ENCODE measurements at regions not wholly inside any gene's neighbourhood (a gene's known extent, or its start where the extent isn't known, plus 50 kb on each side); places are given as distances from the start of the nearest gene placed in this dataset.

DNA sequence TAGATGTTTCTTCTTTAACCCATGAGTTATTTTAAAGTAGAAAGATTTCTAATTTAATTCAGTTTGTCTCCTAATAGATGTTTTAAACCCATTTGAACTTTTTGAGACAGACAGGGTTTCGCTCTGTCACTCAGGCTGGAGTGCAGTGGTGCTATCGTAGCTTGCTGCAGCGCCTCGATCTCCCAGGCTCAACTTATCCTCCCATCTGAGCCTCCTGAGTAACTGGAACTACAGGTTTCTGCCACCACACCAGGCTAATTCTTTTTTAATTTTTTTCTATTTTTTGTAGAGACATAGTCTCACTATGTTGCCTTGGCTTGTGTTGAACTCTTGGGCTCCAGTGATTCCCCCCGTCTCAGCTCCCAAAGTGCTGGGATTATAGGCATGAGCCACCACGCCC is 53.0 kb upstream of the RAB18 start:
- DNase-seq (ENCODE audit: low spot score): no peak

DNA sequence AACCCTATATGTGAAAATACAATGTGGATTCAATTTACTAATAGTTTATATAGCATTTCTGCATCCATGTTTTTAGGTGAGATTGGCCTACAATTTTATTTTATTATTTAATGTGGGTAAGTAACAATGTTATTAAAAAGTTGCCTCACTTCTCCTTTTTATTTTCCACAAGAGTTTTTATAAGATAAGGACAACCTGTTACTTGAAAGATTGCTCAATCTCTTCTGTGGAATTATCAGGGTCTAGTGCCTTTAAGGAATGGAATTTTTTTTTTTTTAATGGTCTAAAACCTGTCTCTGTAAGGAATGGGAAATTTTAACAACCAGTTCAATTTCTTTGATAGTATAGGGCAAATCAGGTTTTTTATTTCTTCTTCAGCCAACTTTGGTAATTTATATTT is 53.9 kb upstream of the RAB18 start:
- no peak for DNase-seq (ENCODE audit: low spot score)

DNA sequence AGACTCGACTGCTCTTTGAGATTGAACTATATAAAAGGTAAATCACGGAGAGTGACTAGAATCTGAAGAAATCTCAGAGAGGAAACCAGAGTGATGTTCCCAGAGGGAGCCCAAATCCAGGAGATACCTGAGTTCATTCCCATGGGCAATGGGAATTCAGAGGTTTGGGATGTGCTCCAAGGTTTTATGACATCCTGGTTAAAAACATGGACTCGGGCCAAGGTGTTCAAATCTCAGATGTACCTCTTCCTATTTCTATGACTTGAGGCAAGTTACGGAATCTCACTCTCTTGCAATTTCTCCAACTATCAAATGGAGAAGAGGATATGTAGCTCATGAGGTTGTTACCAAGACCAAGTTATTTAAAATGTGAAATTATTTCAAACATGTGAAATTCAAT is 54.5 kb upstream of the RAB18 start:
- DNase-seq (ENCODE audit: low spot score): no peak

DNA sequence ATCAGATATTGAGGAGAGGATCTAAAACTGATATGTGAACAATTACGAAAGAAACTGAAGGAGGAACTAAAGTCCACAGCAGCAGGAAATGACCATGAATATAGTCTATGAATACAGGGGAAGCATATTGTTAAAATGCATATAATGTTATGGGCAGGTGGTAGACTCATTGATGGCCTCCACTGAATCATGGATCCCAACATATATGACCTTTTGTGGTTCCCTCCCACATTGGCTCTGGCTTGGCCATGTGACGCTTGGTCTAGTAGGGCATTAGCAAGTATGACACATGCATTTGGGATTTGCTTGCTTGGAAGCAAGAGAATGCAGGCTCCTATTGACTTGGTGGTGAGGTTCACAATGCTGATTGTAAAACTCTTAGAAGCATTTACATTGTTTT is 55.2 kb upstream of the RAB18 start:
- DNase-seq (ENCODE audit: low spot score): no peak

DNA sequence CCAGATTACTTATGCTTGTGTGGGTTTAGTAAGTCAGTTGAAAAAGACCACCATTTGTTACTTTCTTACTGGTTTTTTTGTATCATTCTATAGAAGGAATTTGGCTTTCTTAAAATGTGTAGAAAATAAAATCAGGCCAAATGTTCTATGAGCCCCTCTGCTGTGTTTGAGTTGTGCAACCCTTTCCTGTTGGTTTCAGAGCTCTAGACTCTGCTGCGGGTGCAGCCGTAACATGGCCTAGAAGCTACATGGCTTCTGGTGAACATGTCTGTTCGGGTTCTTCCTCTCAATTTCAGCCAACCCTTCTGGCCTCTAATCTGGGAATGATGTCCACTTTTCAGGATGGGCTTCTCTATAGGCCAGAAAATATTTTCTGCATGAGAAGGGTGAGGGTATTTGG is 56.6 kb upstream of the RAB18 start:
- DNase-seq (ENCODE audit: low spot score): no peak

DNA sequence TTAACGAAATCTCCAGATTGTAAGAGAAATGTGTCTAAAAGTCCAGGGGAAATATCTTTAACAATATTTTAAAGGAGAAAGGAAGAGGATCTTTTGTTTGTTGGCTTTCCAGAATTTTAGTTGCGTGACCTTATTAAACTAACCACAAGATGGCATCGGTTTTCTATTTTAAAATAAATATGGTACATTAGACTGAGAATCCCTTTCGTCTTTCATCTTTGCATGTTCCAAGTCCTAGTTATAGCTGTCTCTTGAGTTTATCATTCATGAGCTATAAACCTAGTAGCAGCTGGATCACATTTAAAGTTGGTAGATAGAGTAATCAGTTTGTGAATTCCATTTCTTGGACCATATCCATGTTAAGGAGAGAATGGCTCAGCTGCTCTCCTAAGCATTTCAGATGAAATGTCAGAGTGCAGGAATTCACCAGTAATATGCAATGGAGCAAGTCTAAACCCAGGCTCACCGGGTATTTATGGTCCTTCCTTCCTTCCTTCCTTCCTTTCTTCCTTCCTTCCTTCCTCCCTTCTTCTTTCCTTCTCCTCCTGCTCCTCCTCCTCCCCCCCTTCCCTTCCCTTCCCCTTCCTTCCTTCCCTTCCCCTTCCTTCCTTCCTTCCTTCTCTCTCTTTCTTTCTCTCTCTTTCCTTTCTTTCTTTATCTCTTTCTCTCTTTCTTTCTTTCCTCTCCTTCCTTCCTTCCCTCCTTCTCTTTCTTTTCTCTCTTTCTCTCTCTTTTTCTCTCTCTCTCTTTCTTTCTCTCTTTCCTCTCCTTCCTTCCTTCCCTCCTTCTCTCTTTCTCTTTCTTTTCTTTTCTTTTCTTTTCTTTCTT is 57.8 kb upstream of the RAB18 start:
- peak; percentile 29 for DNase-seq (ENCODE audit: low spot score)

- no peak for DNase-seq (ENCODE audit: low spot score)
These were observed 59.0 kb upstream of the RAB18 start for GRCh38 chr10:27445070-27445469.

DNA sequence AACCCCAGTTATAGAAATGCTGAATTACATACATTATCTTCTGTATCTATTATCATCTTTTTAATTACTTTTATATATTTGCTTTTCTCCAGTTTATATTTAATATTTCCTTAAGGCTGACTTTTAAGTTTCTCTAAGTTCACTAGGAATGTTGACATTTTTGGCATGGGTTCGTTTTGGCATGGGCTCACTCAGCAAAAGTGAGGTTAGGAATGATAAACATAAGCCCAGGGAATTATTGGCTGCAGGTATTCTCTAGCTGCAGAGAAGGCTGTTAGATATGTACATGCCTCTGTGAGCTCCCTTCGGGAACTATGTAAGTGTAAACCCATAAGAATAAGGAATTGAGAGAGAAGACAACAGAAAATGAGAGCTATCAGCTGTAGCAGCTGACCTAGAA is 63.6 kb upstream of the RAB18 start:
- no peak for DNase-seq (ENCODE audit: low spot score)

DNA sequence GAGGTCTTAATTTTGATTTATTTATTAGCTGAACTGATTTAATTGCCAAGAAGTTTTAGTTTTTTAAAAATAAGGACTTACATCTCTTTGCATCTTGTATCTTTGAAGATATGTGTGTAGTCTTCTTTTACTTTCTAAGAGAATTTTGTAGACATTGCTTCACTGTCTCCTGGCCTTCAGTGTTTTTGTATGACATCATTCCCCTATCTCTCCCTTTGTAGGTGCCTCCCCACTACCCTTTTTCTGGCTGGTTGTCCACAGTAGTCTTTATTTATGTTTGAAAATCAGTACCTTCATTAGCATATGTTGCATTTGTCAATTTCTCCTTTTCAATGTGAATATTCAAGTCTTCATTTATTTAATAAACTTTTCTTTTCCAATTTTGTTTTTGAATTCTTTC is 64.1 kb upstream of the RAB18 start:
- no peak for DNase-seq (ENCODE audit: low spot score)

- no peak for DNase-seq (ENCODE audit: low spot score)
These were observed 65.0 kb upstream of the RAB18 start for GRCh38 chr10:27439101-27439500.

GRCh38 chr10:27437775-27438174 is 66.3 kb upstream of the RAB18 start:
- DNase-seq (ENCODE audit: low spot score): no peak

DNA sequence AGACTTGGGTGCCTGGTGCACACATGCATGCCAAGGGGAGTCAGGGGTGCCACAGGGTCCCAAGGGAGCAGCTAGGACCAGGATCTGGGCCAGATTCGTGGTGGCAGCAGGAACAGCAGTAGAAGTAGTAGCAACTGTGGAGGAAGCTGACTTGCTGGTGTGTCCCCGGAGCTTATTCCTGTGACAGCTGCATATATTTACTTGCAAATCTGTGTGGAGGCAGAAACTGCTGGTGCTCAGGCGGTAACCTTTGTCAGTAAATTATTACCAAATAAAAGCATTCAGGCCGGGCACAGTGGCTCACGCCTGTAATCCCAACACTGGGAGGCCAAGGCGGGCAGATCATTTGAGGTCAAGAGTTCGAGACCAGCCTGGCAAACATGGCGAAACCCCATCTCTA is 67.4 kb upstream of the RAB18 start:
- no peak for DNase-seq (ENCODE audit: low spot score)

GRCh38 chr10:27433976-27434375 is 70.1 kb upstream of the RAB18 start:
- no peak for DNase-seq (ENCODE audit: low spot score)

GRCh38 chr10:27426948-27427467 is 77.1 kb upstream of the RAB18 start:
- no peak for DNase-seq (ENCODE audit: low spot score)

GRCh38 chr10:27413831-27414348 is 90.2 kb upstream of the RAB18 start:
- DNase-seq (ENCODE audit: low spot score): no peak

- DNase-seq (ENCODE audit: low spot score): no peak
These were observed 90.7 kb upstream of the RAB18 start for GRCh38 chr10:27413387-27413786.

GRCh38 chr10:27410153-27410552 is 94.0 kb upstream of the RAB18 start:
- DNase-seq (ENCODE audit: low spot score): no peak

DNA sequence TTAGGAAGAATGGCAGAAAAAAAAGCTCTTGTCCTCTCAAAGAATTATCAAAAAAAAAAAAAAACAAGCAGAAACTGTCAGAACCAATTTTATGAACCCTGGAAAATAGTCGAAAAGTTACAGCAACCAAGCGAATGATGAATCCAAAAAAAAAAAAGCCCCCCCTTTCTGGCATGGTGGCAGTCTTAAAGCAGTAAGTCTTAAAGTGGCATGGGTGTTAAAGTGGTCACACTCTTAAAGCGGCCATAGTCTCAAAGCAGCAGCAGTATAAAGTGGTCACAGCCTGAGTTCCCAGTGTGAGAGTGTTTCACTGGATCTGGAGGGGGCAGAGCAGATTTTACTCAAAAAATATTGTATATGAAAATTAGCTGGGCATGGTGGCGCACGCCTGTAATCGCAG is 96.8 kb upstream of the RAB18 start:
- DNase-seq (ENCODE audit: low spot score): no peak

DNA sequence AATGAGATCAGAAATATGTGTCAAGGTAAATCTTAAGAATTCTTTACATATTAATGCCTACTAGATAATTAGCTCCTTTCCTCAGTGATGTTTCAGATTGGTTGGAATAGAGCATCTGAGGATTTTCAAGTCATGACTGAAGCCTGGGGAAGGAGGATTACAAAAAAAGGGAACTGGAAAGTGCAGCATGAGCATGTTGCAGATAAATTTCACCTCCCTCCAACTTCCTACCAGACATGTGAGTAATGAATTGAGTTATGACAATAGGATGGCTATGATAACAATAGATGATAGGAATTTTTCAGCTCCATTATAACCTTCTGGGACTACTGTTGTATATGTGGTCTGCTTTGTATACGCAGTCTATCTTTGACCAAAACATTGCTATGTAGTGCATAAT is 104.2 kb upstream of the RAB18 start:
- DNase-seq (ENCODE audit: low spot score): no peak

DNA sequence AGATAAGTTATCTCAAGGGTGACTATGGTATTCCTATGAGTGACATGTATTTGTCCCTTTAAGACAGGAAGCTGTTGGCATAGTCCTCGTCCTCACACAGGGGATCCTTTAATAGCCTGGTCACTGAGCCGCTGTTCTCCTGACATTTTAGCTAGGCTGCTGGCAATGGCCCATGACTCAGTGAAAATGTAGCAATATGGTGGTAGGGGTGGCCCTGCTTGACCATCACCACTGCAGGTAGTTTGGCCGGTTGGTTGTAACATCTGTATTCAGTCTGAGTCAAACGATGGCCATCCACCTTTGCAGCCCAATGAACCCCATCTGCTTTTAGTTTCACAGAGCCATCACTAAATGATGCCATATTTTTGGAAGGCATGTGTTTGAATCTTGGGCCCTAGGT is 110.1 kb upstream of the RAB18 start:
- no peak for DNase-seq (ENCODE audit: low spot score)

DNA sequence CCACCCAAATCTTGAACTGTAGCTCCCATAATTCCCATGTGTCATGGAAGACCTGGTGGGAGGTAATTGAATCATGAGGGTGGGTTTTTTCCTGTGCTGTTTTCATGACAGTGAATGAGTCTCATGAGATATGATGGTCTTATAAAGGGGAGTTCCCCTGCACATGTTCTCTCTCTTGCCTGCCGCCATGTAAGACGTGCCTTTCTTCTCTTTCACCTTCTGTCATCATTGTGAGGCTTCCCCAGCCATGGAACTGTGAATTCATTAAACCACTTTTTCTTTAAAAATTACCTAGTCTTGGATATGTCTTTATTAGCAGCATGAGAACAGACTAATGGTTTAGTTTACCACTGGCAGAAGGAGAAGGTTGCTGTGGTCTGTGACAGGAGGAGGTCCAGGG is 111.5 kb upstream of the RAB18 start:
- DNase-seq (ENCODE audit: low spot score): no peak

GRCh38 chr10:27391916-27392315 is 112.2 kb upstream of the RAB18 start:
- DNase-seq (ENCODE audit: low spot score): no peak

DNA sequence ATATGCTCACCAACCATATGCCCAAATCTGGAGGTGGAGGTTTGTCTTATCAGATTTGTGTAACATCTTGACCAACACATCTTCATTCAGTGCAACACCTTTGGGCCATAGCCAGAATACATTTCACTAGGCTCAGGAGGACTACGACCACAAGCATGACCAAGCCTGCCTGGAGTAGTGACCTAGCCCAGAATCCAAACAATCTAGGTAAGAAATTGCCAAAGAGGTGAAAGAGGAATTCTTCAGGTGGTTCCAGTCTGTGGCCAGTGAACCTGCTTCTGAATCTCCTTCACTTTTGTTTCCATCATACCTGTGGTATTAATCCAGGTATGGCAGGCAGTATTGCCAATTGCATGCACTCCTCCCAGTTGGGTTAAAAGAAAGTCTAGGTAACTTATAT is 112.8 kb upstream of the RAB18 start:
- no peak for DNase-seq (ENCODE audit: low spot score)

DNA sequence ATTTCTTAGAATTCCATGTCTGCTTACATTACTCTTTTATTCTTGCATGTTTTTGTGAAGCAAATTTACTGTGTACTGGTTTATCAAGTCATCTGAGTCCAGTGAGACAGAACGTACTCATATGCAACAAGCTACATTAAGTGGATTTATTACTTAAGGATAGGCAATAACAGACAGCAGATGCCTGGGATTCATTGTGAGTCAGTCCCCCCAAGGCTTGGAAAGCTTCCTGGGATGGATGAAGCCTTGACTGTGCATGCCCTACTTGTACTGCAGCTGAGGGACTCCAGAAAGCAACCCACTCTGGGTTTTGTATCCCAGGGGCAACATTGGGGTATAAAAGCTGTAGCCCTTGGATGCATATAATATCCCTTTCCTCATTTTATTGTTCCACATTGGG is 113.4 kb upstream of the RAB18 start:
- DNase-seq (ENCODE audit: low spot score): no peak
